Rectal smooth muscle tissue (tissue), 1 donor: ENCODE measurements at regions not wholly inside any gene's neighbourhood (a gene's known extent, or its start where the extent isn't known, plus 50 kb on each side); places are given as distances from the start of the nearest gene placed in this dataset.

Experiments used
- H3K27ac ChIP-seq: one replicate; pipeline ENCODE4 v1.7.0; 2013; ENCODE audit warnings: low read depth, low read length, inconsistent platforms
- H3K27me3 ChIP-seq: one replicate; pipeline ENCODE4 v1.7.0; 2013; ENCODE audit warnings: low read length; ENCODE audit not compliant: control insufficient read depth, insufficient read depth
- H3K36me3 ChIP-seq: one replicate; pipeline ENCODE4 v1.7.0; 2013; ENCODE audit warnings: low read length; ENCODE audit not compliant: control insufficient read depth, insufficient read depth
- H3K4me1 ChIP-seq: one replicate; pipeline ENCODE4 v1.7.0; 2013; ENCODE audit warnings: low read length; ENCODE audit not compliant: control insufficient read depth, insufficient read depth
- H3K4me3 ChIP-seq: one replicate; pipeline ENCODE4 v1.7.0; 2013; ENCODE audit warnings: low read length
- H3K9ac ChIP-seq: one replicate; pipeline ENCODE4 v1.7.0; 2013; ENCODE audit warnings: low read length

DNA sequence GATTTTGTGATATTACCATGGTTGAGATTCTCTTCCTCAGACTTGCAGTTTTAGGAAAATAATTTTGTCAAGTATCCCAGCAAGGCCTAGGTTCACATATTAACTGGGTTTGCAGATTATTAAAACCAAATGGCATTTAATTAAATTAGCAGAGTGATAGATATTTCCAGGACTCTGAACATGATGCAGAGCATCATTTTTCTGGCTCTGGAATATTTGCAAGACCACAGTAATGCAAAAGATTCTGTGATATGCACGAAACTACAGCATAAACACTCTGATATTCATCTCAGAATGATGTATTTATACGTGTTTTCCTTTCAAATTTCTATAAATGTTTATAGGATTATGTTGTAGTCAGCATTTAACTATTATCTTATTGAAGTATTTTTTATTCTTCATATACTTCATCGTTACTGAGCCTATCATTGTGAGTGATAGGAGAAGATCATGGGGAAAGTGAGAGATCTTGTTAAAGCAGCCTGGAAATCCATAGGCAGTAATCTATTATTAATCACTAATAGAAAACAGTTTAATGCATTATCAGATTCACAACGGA, 1245.6 kb downstream of the OTOL1 start:
- Histone ChIP-seq H3K9ac (no peak overlapping the region), H3K4me3 (no peak overlapping the region), H3K27ac (no peak overlapping the region), H3K36me3 (no peaks in the 10 kb centered on the region), H3K4me1 (no peaks in the 10 kb centered on the region), H3K27me3 (no peaks in the 10 kb centered on the region)

DNA sequence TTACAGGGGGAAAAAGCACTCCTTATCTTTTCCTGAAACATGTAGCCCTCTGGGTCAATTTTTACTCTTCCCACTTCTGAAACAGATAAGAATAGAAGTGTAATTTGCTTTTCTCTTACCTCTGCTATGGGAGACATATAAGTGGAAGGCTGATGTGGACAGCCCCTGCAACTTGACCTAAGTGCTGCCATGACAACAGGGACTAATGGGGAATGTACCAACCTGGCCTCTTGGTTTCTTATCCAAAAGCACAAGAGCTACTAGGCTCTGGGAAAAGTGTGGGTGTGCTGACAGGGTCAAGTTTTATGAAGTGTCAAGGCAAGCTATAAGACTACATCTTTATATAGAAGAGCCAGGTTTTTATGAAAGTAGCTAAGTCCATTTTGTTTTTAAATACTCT, 1246.5 kb downstream of the OTOL1 start:
- H3K36me3 ChIP-seq, result no peaks in the 10 kb centered on the region
- no peak overlapping the region for H3K27ac ChIP-seq
- no peak overlapping the region for H3K4me3 ChIP-seq
- H3K27me3 ChIP-seq, result no peaks in the 10 kb centered on the region
- H3K4me1 ChIP-seq, result no peaks in the 10 kb centered on the region
- no peak overlapping the region for H3K9ac ChIP-seq

DNA sequence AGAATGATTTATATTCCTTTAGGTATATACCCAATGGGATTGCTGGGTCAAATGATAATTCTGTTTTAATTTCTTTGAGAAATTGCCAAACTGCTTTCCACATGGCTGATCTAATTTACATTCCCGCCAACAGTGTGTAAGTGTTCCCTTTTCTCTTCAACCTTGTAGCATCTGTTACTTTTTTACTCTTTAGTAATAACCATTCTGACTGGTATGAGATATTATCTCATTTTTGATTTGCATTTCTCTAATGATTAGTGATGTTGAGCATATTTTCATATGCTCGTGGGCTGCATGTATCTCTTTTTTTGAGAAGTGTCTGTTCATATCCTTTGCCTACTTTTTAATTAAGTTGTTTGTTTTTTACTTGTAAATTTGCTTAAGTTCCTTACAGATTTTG, 1264.2 kb downstream of the OTOL1 start:
- Histone ChIP-seq H3K4me1 (no peaks in the 10 kb centered on the region), H3K27me3 (no peaks in the 10 kb centered on the region), H3K36me3 (no peaks in the 10 kb centered on the region), H3K4me3 (no peak overlapping the region), H3K27ac (no peak overlapping the region), H3K9ac (no peak overlapping the region)

DNA sequence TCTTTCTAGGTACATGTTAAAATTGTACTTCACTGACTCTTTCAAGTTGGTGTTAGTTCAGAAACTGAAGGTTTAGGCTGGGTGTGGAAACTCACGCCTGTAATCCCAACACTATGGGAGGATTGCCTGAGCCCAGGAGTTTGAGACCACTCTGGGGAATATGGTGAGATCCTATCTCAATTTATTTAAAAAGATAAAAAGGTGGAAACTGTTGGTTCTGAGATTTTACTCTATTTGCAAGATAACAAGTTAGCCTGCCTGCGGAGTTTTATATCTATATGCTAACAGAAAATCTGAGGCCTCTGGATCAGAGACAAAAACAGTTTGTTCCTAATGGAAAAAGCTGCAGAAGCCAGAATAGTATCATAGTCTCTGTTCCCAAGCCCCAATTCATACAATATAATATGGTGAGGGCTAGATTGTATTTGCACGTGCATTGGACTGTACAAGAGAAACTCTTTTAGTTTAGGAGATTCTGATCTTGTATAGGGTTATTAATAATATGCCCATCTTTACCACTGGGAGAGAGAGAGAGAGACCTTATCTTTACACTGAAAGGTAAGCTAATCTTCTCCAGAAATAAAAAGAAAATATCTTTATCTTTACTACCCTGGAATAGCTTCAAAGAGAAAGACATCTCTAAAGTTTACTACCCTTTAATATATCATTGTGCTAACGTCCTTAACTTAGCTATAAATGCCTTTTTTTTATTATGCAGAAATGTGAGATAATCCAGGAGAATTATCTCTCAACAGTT, 1267.6 kb downstream of the OTOL1 start:
- Histone ChIP-seq H3K36me3 (no peaks in the 10 kb centered on the region), H3K4me3 (no peak overlapping the region), H3K4me1 (peaks cover under 1% of the 10 kb centered on the region)

DNA sequence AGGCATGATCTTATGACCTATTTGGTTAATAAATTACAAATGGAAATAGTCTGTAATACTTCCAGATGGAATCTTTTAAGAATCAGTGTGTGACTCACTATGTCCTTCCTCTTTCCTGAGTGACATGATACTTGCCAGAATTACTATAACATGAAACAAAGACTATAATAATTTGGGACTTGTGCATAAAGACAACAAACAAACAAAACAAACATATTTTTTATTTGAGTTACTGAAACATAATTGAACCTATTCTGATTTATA, 1268.1 kb downstream of the OTOL1 start:
- Histone ChIP-seq H3K9ac (no peak overlapping the region), H3K36me3 (no peaks in the 10 kb centered on the region), H3K4me1 (peaks cover 2% of the 10 kb centered on the region), H3K4me3 (no peak overlapping the region), H3K27me3 (no peaks in the 10 kb centered on the region), H3K27ac (no peak overlapping the region)

More for the DNA sequence above, 1267.6 kb downstream of the OTOL1 start:
- no peak overlapping the region for H3K27ac ChIP-seq
- H3K9ac ChIP-seq, result no peak overlapping the region
- no peaks in the 10 kb centered on the region for H3K27me3 ChIP-seq

DNA sequence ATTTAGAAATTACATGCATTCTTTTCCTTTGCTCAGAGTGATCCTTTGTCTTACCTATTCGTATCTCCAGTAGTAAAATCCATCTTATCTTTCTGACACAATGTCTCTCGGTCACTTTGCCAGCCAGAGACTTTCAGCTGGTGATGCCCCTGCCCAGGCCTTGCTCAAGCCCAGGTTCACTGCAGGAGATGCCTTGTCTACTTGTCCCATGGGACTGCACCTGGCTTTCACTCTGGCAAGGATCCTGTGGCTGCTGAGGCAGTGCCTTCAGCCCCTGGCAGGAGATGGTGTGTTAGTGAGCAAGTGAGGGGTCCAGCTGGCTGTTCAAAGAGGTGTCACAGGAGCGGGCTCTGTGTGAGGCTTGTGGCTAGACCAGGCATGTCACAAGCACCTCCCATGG, 1268.9 kb downstream of the OTOL1 start:
- H3K4me3 ChIP-seq, result no peak overlapping the region
- peaks cover 2% of the 10 kb centered on the region for H3K4me1 ChIP-seq
- H3K36me3 ChIP-seq, result no peaks in the 10 kb centered on the region
- no peaks in the 10 kb centered on the region for H3K27me3 ChIP-seq
- H3K9ac ChIP-seq, result no peak overlapping the region
- no peak overlapping the region for H3K27ac ChIP-seq

DNA sequence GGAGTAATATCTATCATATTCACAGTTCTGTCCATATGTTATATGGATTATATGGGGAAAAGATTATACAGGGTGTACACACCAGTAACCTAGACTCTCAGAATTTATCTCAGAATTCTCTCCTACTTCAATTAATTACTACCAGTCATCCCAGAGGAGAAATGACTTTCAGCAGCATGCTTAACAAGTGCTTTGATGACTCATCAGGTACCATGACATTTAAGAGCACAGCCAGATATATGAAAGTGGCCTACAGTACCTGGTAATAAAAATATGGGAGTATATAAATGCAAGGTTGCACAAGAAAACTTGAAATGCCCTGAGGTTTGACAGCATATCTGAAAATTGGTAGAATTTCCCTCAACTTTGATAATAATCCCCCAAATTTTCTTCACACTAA, 1273.0 kb downstream of the OTOL1 start:
- no peaks in the 10 kb centered on the region for H3K36me3 ChIP-seq
- H3K9ac ChIP-seq, result no peak overlapping the region
- no peak overlapping the region for H3K27ac ChIP-seq
- H3K4me3 ChIP-seq, result no peak overlapping the region
- H3K4me1 ChIP-seq, result peaks cover 2% of the 10 kb centered on the region
- H3K27me3 ChIP-seq, result no peaks in the 10 kb centered on the region

DNA sequence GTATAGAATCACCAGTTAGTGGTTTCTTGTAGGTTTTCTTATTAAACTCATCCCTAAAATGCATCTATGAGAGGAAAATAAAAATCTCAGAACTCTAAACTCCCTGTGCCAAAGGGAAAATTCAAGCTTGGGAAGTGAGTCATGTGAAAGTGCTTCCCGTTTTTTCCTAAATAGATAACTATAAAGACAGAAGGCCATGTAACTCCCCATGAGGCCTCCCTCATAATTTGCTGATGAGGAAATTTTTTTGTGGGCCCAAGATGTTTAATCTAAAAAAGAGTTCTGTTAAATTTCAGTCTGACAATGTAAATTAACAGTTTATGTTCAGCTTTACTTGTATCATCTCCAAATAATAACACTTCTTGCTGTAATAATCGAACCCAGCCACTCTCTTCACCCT, 1273.9 kb downstream of the OTOL1 start:
- H3K9ac ChIP-seq, result no peak overlapping the region
- H3K4me1 ChIP-seq, result peaks cover 2% of the 10 kb centered on the region
- no peaks in the 10 kb centered on the region for H3K36me3 ChIP-seq
- no peak overlapping the region for H3K27ac ChIP-seq
- no peak overlapping the region for H3K4me3 ChIP-seq
- H3K27me3 ChIP-seq, result no peaks in the 10 kb centered on the region

DNA sequence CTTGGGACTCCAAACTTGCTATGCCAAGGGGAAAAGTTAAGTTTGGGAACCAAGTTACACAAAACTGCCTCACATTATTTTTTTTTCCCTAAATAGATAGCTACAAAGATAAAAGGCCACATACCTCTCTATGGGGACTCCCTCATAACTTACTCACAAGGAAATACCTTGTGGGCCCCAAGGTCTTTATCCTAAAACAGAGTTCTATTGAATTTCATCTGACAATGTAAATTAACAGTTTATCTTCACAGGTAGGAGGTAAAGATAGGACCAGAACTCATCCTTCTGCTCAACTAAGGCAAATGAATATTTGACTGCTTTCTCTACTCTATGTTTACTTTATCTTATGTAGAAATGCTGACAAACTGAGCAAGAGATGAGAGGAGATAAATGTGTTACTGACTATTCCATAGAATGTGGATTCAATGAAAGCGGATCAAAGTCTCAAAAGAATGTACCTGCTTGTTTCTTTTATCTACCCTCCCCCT, 1278.0 kb downstream of the OTOL1 start:
- H3K27ac ChIP-seq, result no peak overlapping the region
- no peak overlapping the region for H3K4me3 ChIP-seq

DNA sequence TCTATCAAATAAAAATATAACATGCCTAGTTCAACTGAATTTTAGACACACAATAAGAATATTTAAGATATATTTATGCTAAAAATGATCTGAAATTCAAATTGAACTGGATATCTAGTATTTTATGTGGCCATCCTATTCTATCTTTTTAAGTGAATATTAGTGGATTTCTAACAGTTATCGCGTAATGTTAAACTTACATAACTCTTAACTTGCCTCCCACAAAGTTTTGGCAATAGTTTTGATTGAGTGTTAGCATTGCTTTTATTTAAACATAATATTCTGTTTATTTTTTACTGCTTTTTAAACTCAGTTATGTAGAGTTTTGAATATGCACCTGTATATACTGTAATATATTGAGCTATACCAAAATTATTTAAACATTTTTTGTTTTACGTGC, 1279.5 kb downstream of the OTOL1 start:
- H3K9ac ChIP-seq, result no peak overlapping the region
- H3K36me3 ChIP-seq, result no peaks in the 10 kb centered on the region
- H3K27ac ChIP-seq, result no peak overlapping the region
- H3K27me3 ChIP-seq, result no peaks in the 10 kb centered on the region
- no peak overlapping the region for H3K4me3 ChIP-seq
- H3K4me1 ChIP-seq, result no peaks in the 10 kb centered on the region

More for the DNA sequence above, 1278.0 kb downstream of the OTOL1 start:
- H3K27me3 ChIP-seq, result no peaks in the 10 kb centered on the region
- no peaks in the 10 kb centered on the region for H3K36me3 ChIP-seq
- H3K9ac ChIP-seq, result no peak overlapping the region
- no peaks in the 10 kb centered on the region for H3K4me1 ChIP-seq

DNA sequence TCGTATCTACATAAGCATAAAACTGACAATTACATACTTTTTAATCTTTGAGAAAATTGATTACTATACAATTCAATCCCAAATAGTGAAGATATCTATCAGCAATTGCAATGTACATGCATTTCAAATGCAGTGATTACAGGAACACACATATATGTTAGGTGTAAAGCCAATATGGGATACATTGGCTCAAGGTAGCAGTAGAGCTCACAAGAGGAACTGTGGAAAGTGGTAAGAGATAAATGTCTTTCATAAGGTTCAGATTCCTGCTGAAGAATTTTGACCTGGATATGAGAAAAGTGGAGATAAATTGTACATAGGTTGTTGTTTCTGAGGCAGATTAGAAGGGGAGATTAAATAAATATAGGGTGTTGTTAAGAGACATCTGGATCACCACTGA, 1280.5 kb downstream of the OTOL1 start:
- Histone ChIP-seq H3K27me3 (no peaks in the 10 kb centered on the region), H3K4me1 (no peaks in the 10 kb centered on the region), H3K27ac (no peak overlapping the region), H3K9ac (no peak overlapping the region), H3K36me3 (no peaks in the 10 kb centered on the region), H3K4me3 (no peak overlapping the region)

DNA sequence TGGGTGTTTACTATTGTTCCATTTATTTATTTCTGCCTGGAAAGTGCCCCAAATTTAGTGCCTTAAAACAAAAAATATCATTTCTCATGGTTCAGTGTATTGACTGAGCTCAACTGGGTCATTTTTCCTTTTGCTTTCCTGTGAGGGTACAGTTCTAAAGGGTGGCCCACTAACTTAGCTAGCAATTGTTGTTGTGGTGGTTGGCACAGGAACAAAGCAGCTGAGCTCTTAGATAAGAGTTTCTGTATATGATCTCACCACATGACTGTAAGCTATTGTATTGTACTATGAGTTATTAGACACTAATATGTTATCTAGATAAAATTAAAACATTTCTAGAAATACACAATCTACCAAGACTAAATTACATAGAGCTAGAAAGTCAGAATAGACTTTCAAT, 1283.7 kb downstream of the OTOL1 start:
- Histone ChIP-seq H3K9ac (no peak overlapping the region), H3K27ac (no peak overlapping the region), H3K4me3 (no peak overlapping the region), H3K4me1 (no peaks in the 10 kb centered on the region), H3K36me3 (no peaks in the 10 kb centered on the region), H3K27me3 (no peaks in the 10 kb centered on the region)

DNA sequence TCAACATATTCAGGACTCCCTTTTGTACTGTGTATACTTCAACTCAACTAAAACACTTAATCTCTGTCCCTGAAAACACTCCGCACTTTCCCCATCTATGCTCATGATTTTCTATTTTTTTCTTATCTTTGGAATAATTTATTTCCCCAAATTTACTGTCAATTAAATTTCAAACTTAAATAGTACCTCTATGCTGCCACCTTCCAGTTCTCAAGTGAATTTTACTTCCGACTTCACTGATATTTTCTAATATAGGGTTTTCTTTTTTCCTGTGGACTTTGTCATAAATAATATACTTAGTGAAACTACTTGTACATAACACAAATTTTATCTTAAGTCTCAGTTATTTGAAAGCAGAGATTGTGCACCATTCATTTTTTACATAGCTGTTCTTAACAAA, 1303.3 kb downstream of the OTOL1 start:
- Histone ChIP-seq H3K9ac (no peak overlapping the region), H3K27ac (no peak overlapping the region), H3K27me3 (no peaks in the 10 kb centered on the region), H3K36me3 (no peaks in the 10 kb centered on the region), H3K4me3 (no peak overlapping the region), H3K4me1 (no peaks in the 10 kb centered on the region)
